Neural progenitor cell (in vitro differentiated cells): ENCODE measurements at regions not wholly inside any gene's neighbourhood (a gene's known extent, or its start where the extent isn't known, plus 50 kb on each side); places are given as distances from the start of the nearest gene placed in this dataset.

ENCODE experiments used
- DNase-seq: peaks from one replicate; pipeline ENCODE4 v3.0.0-alpha.2; 2016; ENCODE audit warnings: low spot score
- H2AFZ ChIP-seq: fragments of 200-600 bp; sonication (generic); replicated peaks from 2 replicates; pipeline ENCODE4 v1.6.1; 2016; ENCODE audit warnings: antibody characterized with exemption
- H3F3A ChIP-seq: fragments of 200-600 bp; sonication (generic); 2 replicates; pipeline ENCODE4 v1.6.1; 2016; ENCODE audit warnings: antibody characterized with exemption, low read depth
- H3K27ac ChIP-seq: fragments of 200-600 bp; sonication (generic); 2 replicates; pipeline ENCODE4 v1.5.1; 2016; ENCODE audit warnings: mild to moderate bottlenecking
- H3K27me3 ChIP-seq: fragments of 200-600 bp; sonication (generic); 2 replicates; pipeline ENCODE4 v1.6.1; 2016; ENCODE audit warnings: mild to moderate bottlenecking, moderate library complexity
- H3K36me3 ChIP-seq: fragments of 200-600 bp; sonication (generic); 2 replicates; pipeline ENCODE4 v1.5.1; 2016
- H3K4me1 ChIP-seq: fragments of 200-600 bp; sonication (generic); 2 replicates; pipeline ENCODE4 v1.6.1; 2016; ENCODE audit warnings: mixed run types
- H3K4me2 ChIP-seq: fragments of 200-600 bp; sonication (generic); 2 replicates; pipeline ENCODE4 v1.6.1; 2016
- H3K4me3 ChIP-seq: fragments of 200-600 bp; sonication (generic); 2 replicates; pipeline ENCODE4 v1.5.1; 2016
- H3K79me2 ChIP-seq: fragments of 200-600 bp; sonication (generic); 2 replicates; pipeline ENCODE4 v1.6.1; 2016; ENCODE audit warnings: low read depth
- H3K9ac ChIP-seq: fragments of 200-600 bp; sonication (generic); 2 replicates; pipeline ENCODE4 v1.6.1; 2016
- H3K9me3 ChIP-seq: fragments of 200-600 bp; sonication (generic); 2 replicates; pipeline ENCODE4 v1.5.1; 2016; ENCODE audit warnings: low read depth
- H4K20me1 ChIP-seq: fragments of 200-600 bp; sonication (generic); 2 replicates; pipeline ENCODE4 v1.6.1; 2016; ENCODE audit warnings: low read depth
- H3K27ac Mint-ChIP-seq: 3 replicates; pipeline ENCODE4 v1.8.0; 2021; ENCODE audit warnings: mixed read lengths
- H3K27me3 Mint-ChIP-seq: 2 replicates; pipeline ENCODE4 v1.8.0; 2022; ENCODE audit warnings: low read depth, mild to moderate bottlenecking, inconsistent platforms, moderate library complexity, mixed read lengths; ENCODE audit not compliant: insufficient read depth
- H3K36me3 Mint-ChIP-seq: 3 replicates; pipeline ENCODE4 v1.8.0; 2021; ENCODE audit warnings: mixed read lengths
- H3K4me1 Mint-ChIP-seq: 3 replicates; pipeline ENCODE4 v1.8.0; 2021; ENCODE audit warnings: mixed read lengths
- H3K4me3 Mint-ChIP-seq: 3 replicates; pipeline ENCODE4 v1.8.0; 2021; ENCODE audit warnings: mild to moderate bottlenecking, moderate library complexity, mixed read lengths
- H3K9me3 Mint-ChIP-seq: 3 replicates; pipeline ENCODE4 v1.8.0; 2020; ENCODE audit warnings: mixed read lengths
- CTCF ChIP-seq: fragments of 200-600 bp; sonication (generic); IDR thresholded peaks from 2 replicates; pipeline ENCODE4 v1.5.1; 2017; ENCODE audit warnings: antibody characterized with exemption, mild to moderate bottlenecking
- EZH2 ChIP-seq: fragments of 200-600 bp; sonication (generic); IDR thresholded peaks from 2 replicates; pipeline ENCODE4 v1.6.1; 2017; ENCODE audit warnings: antibody characterized with exemption, mild to moderate bottlenecking, moderate library complexity
- EZH2phosphoT487 ChIP-seq: fragments of 200-600 bp; sonication (generic); IDR thresholded peaks from 2 replicates; pipeline ENCODE4 v1.6.1; 2017; ENCODE audit warnings: antibody characterized with exemption

GRCh38 chr18:8977166-8977565, 125.3 kb upstream of the NDUFV2 start:
- Histone ChIP-seq H3K27me3 (no peaks in the 10 kb centered on the region), H3K27ac (no peak overlapping the region), H2AFZ (no peak overlapping the region), H3K79me2 (no peaks in the 10 kb centered on the region), H4K20me1 (peaks cover 11% of the 10 kb centered on the region), H3K9ac (no peak overlapping the region), H3K36me3 (no peaks in the 10 kb centered on the region), H3K4me2 (no peak overlapping the region), H3F3A (peaks cover 33% of the 10 kb centered on the region), H3K4me3 (no peak overlapping the region), H3K4me1 (peaks cover 29% of the 10 kb centered on the region), H3K9me3 (no peaks in the 10 kb centered on the region)
- H3K4me1 Mint-ChIP-seq: peaks cover 17% of the 10 kb centered on the region
- no peak for DNase-seq
- peaks cover 12% of the 10 kb centered on the region for H3K27me3 Mint-ChIP-seq
- TF ChIP-seq CTCF (no peak), EZH2 (no peak), EZH2phosphoT487 (no peak)
- no peak overlapping the region for H3K27ac Mint-ChIP-seq
- peaks cover 17% of the 10 kb centered on the region for H3K9me3 Mint-ChIP-seq
- H3K36me3 Mint-ChIP-seq: no peaks in the 10 kb centered on the region
- H3K4me3 Mint-ChIP-seq: no peak overlapping the region

- H4K20me1 ChIP-seq: peaks cover 11% of the 10 kb centered on the region
- Mint-ChIP-seq H3K27ac (no peak overlapping the region), H3K36me3 (no peaks in the 10 kb centered on the region)
These were observed 124.8 kb upstream of the NDUFV2 start for GRCh38 chr18:8977701-8978100.

GRCh38 chr18:8978394-8978793, 124.1 kb upstream of the NDUFV2 start:
- Histone ChIP-seq H3F3A (peaks cover 39% of the 10 kb centered on the region), H3K4me3 (no peak overlapping the region), H3K79me2 (no peaks in the 10 kb centered on the region), H4K20me1 (peaks cover 11% of the 10 kb centered on the region), H3K4me2 (no peak overlapping the region), H3K9me3 (no peaks in the 10 kb centered on the region), H3K4me1 (peaks cover 29% of the 10 kb centered on the region), H3K27ac (no peak overlapping the region), H3K9ac (no peak overlapping the region), H2AFZ (no peak overlapping the region), H3K36me3 (no peaks in the 10 kb centered on the region), H3K27me3 (no peaks in the 10 kb centered on the region)
- no peak for DNase-seq
- Mint-ChIP-seq H3K27ac (no peak overlapping the region), H3K9me3 (peaks cover 10% of the 10 kb centered on the region), H3K4me1 (peaks cover 24% of the 10 kb centered on the region), H3K4me3 (no peak overlapping the region), H3K27me3 (peaks cover 14% of the 10 kb centered on the region), H3K36me3 (no peaks in the 10 kb centered on the region)
- TF ChIP-seq EZH2 (no peak), CTCF (no peak), EZH2phosphoT487 (no peak)

More at GRCh38 chr18:8977701-8978100, 124.8 kb upstream of the NDUFV2 start:
- Histone ChIP-seq H3K4me1 (peaks cover 29% of the 10 kb centered on the region), H2AFZ (no peak overlapping the region), H3K4me3 (no peak overlapping the region), H3F3A (peaks cover 38% of the 10 kb centered on the region), H3K27ac (no peak overlapping the region), H3K36me3 (no peaks in the 10 kb centered on the region), H3K27me3 (no peaks in the 10 kb centered on the region), H3K79me2 (no peaks in the 10 kb centered on the region), H3K4me2 (no peak overlapping the region), H3K9me3 (no peaks in the 10 kb centered on the region), H3K9ac (no peak overlapping the region)
- no peak for TF ChIP-seq EZH2
- TF ChIP-seq CTCF: no peak
- TF ChIP-seq EZH2phosphoT487: no peak
- no peak for DNase-seq
- H3K9me3 Mint-ChIP-seq: peaks cover 16% of the 10 kb centered on the region
- no peak overlapping the region for H3K4me3 Mint-ChIP-seq
- peaks cover 14% of the 10 kb centered on the region for H3K27me3 Mint-ChIP-seq
- peaks cover 22% of the 10 kb centered on the region for H3K4me1 Mint-ChIP-seq
